Astrocyte of the spinal cord (primary cell): ENCODE measurements at regions not wholly inside any gene's neighbourhood (a gene's known extent, or its start where the extent isn't known, plus 50 kb on each side); places are given as distances from the start of the nearest gene placed in this dataset.

Experiments
- DNase-seq: peaks from one replicate; pipeline ENCODE4 v3.0.0; 2011; ENCODE audit warnings: low read depth, low spot score
- H3K4me3 ChIP-seq: 2 replicates; pipeline ENCODE4 v1.5.1; 2011; ENCODE audit warnings: low read depth, mild to moderate bottlenecking, low read length, moderate library complexity
- CTCF ChIP-seq: IDR thresholded peaks from 2 replicates; pipeline ENCODE4 v1.5.1; 2012; ENCODE audit warnings: low read depth, mild to moderate bottlenecking, low read length, inconsistent platforms
- in situ Hi-C: cut with HindIII; loops from 2 replicates; pipeline ENCODE4 v1.10.0; 2017; ENCODE audit warnings: low sequenced_read_pairs

- no peak overlapping the region for H3K4me3 ChIP-seq
- TF ChIP-seq CTCF, result no peak
- in situ Hi-C loops, result no loop called here
- DNase-seq, result no peak
Observed at GRCh38 chr5:152315942-152316341, 89.1 kb downstream of the NMUR2 start.

GRCh38 chr5:152314196-152314829 is 90.8 kb downstream of the NMUR2 start:
- no peak for TF ChIP-seq CTCF
- no peak overlapping the region for H3K4me3 ChIP-seq
- in situ Hi-C loops, result no loop called here
- DNase-seq, result no peak

GRCh38 chr5:152309926-152310450 is 95.1 kb downstream of the NMUR2 start:
- no peak for TF ChIP-seq CTCF
- no peak for DNase-seq
- in situ Hi-C loops, result no loop called here
- H3K4me3 ChIP-seq, result no peak overlapping the region

GRCh38 chr5:152306386-152306785 is 98.7 kb downstream of the NMUR2 start:
- TF ChIP-seq CTCF, result no peak
- DNase-seq, result no peak
- H3K4me3 ChIP-seq, result no peak overlapping the region
- in situ Hi-C loops, result no loop called here

GRCh38 chr5:152305525-152305924 is 99.6 kb downstream of the NMUR2 start:
- no peak for DNase-seq
- TF ChIP-seq CTCF, result no peak
- no peak overlapping the region for H3K4me3 ChIP-seq
- in situ Hi-C loops, result no loop called here

GRCh38 chr5:152303841-152304240 is 101.2 kb downstream of the NMUR2 start:
- DNase-seq, result no peak
- in situ Hi-C loops, result no loop called here
- no peak overlapping the region for H3K4me3 ChIP-seq
- TF ChIP-seq CTCF, result no peak
